Panc1 (cell line): ENCODE measurements at regions not wholly inside any gene's neighbourhood (a gene's known extent, or its start where the extent isn't known, plus 50 kb on each side); places are given as distances from the start of the nearest gene placed in this dataset.

Experiments used
- POLR2AphosphoS5 ChIP-seq: IDR thresholded peaks from 2 replicates; pipeline ENCODE4 v1.6.1; 2012; ENCODE audit warnings: mild to moderate bottlenecking, low read depth, low read length, moderate library complexity
- TF ChIP-seq, protein P1 (sequence below): fragments of 450-650 bp; IDR thresholded peaks from 2 replicates; pipeline ENCODE4 v1.5.1; 2017; ENCODE audit warnings: mild to moderate bottlenecking

DNA sequence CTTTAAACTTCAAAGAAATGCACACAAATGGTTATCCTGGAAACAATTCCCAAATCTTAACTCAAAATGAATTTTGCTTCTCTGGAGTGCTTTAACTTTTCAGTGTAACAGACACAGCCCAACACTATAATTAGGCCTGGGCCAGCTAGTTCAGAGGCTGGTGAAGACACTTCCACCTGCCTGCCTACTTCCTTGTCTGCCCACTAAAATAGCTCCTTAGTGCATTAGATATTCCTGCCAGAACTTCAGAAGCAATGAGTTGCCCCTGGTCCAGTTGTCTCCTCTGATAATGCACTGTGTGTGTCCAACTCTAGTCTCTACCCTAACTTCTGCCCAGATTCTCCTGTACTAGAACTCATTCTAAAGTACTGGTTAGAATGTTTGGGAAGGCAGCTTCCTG lies 150.9 kb upstream of the PRSS58 start:
- no peak for TF ChIP-seq POLR2AphosphoS5
- TF ChIP-seq, protein P1, sequence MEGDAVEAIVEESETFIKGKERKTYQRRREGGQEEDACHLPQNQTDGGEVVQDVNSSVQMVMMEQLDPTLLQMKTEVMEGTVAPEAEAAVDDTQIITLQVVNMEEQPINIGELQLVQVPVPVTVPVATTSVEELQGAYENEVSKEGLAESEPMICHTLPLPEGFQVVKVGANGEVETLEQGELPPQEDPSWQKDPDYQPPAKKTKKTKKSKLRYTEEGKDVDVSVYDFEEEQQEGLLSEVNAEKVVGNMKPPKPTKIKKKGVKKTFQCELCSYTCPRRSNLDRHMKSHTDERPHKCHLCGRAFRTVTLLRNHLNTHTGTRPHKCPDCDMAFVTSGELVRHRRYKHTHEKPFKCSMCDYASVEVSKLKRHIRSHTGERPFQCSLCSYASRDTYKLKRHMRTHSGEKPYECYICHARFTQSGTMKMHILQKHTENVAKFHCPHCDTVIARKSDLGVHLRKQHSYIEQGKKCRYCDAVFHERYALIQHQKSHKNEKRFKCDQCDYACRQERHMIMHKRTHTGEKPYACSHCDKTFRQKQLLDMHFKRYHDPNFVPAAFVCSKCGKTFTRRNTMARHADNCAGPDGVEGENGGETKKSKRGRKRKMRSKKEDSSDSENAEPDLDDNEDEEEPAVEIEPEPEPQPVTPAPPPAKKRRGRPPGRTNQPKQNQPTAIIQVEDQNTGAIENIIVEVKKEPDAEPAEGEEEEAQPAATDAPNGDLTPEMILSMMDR = no peak
